Duodenal mucosa (tissue), 2 donors: ENCODE measurements at regions not wholly inside any gene's neighbourhood (a gene's known extent, or its start where the extent isn't known, plus 50 kb on each side); places are given as distances from the start of the nearest gene placed in this dataset.

Experiments used
- H3K27ac ChIP-seq: one replicate; pipeline ENCODE4 v1.7.0; 2013; ENCODE audit warnings: low read depth, low read length
- H3K27me3 ChIP-seq, 2 donors: one replicate each; pipeline ENCODE4 v1.7.0; 2013; ENCODE audit warnings: low read length in 2 of 2, control low read depth in 1 of 2; ENCODE audit not compliant: insufficient read depth in 2 of 2, control insufficient read depth in 1 of 2
- H3K36me3 ChIP-seq, 2 donors: one replicate each; pipeline ENCODE4 v1.7.0; 2013; ENCODE audit warnings: low read length in 2 of 2, control low read depth in 1 of 2; ENCODE audit not compliant: insufficient read depth in 2 of 2, control insufficient read depth in 1 of 2
- H3K4me1 ChIP-seq, 2 donors: one replicate each; pipeline ENCODE4 v1.7.0; 2013; ENCODE audit warnings: low read length in 2 of 2, control low read depth in 1 of 2; ENCODE audit not compliant: insufficient read depth in 2 of 2, control insufficient read depth in 1 of 2
- H3K4me3 ChIP-seq, 2 donors: one replicate each; pipeline ENCODE4 v1.7.0; 2013; ENCODE audit warnings: low read length in 2 of 2, low read depth in 1 of 2
- H3K9ac ChIP-seq, 2 donors: one replicate each; pipeline ENCODE4 v1.7.0; 2013; ENCODE audit warnings: low read length in 2 of 2, low read depth in 1 of 2
- H3K9me3 ChIP-seq, 2 donors: one replicate each; pipeline ENCODE4 v1.7.0; 2013; ENCODE audit warnings: low read length in 2 of 2, control low read depth in 1 of 2; ENCODE audit not compliant: control insufficient read depth in 1 of 2

DNA sequence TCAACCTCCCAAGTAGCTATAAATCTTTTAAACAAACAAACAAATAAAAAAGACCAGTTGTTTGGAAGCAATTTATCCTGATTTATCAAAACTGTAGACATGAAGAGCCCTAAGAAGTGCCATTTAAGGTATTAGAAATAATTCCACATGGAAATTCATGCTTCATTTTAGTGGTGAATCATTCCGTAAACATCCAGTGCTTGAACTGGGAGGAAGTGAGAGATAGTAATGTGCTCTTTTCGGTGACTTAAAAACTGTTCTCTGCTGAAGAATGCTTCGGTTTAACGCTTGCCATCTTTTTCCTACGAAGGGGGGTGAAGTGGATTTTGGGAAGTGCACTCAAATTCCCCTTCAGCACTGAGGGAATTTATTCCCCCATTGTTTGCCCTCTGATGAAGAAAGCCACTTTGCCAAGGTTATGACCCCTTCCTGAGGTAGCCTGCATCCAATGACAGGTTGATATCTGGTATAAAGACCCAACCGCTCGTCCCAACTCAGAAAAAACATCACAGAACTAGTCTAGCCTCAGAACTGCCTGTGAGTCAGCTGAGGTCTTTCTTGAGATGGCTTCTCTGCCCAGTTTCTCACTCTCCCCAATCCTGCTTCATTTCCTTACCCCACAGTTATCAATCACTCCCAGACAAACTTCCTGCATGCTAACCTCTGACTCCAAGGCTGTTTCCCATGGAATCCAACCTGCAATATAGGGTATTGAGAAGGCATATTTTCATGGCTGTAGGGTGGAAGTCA, 244.1 kb downstream of the AEBP2 start:
- H3K4me3 ChIP-seq = no peak overlapping the region
- no peaks in the 10 kb centered on the region for H3K27me3 ChIP-seq
- no peaks in the 10 kb centered on the region for H3K9me3 ChIP-seq
- H3K36me3 ChIP-seq = no peaks in the 10 kb centered on the region
- H3K9ac ChIP-seq = no peak overlapping the region
- no peaks in the 10 kb centered on the region for H3K4me1 ChIP-seq
- no peak overlapping the region for H3K27ac ChIP-seq

DNA sequence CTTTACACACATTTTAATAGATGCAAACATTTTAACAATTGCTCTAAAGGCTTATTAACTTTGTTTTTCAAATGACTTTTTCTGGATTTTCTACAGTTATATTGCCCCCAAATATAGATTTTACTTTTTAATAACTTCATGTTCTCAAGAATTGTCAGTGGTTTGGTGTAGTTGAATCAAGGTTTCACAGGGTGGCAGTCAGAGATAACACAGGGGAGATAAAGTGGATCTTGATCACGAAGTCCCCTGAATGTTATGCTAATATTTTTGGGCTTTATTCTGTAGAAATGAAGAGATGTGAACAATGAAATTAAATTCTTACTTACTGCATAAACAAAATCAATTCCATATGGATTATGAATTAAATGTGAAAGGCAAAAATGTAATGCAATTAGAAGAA, 248.1 kb downstream of the AEBP2 start:
- H3K4me3 ChIP-seq = no peak overlapping the region
- no peak overlapping the region for H3K27ac ChIP-seq
- H3K9ac ChIP-seq = no peak overlapping the region
- no peaks in the 10 kb centered on the region for H3K27me3 ChIP-seq
- no peaks in the 10 kb centered on the region for H3K9me3 ChIP-seq
- H3K4me1 ChIP-seq = peaks cover 0 to 4% of the 10 kb centered on the region in 2 donors
- H3K36me3 ChIP-seq = no peaks in the 10 kb centered on the region

DNA sequence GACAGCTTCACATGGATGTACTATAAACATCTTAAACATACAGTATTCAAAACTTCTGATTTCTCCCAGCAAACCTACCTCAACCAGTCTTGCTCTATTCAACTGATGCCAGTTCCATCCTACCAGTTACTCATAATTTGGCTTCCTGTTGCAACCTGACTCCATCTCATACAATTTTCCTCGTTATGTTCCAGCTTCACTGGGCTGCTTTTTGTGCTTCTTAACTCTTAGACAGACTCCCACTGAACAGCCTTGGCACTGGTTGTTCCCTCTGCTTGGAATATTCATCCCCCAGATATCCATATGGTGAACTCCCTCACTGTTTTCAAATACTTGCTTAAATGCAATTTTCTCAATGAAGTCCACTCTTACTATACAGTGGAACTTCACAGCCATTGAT, 249.2 kb downstream of the AEBP2 start:
- Histone ChIP-seq H3K27ac (no peak overlapping the region), H3K27me3 (no peaks in the 10 kb centered on the region), H3K36me3 (no peaks in the 10 kb centered on the region), H3K9ac (no peak overlapping the region), H3K9me3 (no peaks in the 10 kb centered on the region), H3K4me1 (peaks cover 0 to 4% of the 10 kb centered on the region in 2 donors), H3K4me3 (no peak overlapping the region)

DNA sequence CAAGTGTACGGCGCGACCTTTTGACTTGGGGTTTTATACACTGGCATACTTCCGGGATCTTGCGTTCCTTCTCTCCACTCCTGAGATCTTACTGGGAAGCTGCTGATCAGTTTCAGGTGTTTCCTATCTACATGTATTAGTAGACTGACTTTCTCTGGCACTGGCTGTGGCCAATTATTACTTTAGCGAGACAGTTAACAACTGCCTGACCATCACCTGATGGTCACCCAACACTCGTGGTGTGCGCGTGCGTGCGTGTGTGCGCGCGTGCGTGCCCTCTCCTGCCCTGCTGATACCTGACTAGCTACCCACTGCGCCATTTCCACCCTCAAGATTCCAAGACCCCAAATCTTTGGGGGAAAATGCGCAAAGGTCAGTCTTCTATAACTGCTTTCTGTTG, 249.9 kb downstream of the AEBP2 start:
- Histone ChIP-seq H3K9me3 (no peaks in the 10 kb centered on the region), H3K27me3 (no peaks in the 10 kb centered on the region), H3K4me1 (peaks cover 0 to 4% of the 10 kb centered on the region in 2 donors), H3K9ac (no peak overlapping the region), H3K36me3 (no peaks in the 10 kb centered on the region), H3K4me3 (no peak overlapping the region), H3K27ac (no peak overlapping the region)

DNA sequence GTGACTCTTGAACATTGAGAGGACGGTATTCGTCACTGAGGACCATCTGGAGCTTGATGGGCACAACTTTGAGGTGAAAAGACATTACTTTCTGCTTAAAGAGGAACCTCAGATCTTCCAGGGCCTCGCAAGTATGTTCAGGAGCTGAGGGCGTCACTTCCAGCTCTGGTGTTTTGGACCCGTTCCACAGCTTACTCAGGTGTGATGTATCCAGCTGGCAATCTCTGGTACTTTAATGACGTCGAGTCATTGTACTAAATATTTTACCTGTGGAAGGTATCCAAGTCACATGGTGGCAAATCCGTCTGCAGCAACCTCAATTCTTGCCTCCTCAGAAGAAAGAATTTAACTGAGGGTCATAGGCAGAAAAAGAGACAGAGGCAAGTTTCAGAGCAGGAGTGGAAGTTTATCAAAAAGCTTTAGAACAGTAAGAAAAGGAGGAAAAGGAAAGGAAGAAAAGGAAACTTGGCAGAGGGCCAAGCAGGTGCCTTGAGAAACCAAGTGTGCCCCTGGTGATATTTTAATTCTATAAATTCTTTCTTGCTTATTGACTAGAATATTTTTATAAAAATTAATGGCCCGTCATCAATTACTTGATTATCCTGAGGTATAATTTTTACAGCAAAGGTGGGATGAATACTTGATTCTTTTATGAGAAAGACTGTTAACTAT, 250.6 kb downstream of the AEBP2 start:
- no peak overlapping the region for H3K27ac ChIP-seq

DNA sequence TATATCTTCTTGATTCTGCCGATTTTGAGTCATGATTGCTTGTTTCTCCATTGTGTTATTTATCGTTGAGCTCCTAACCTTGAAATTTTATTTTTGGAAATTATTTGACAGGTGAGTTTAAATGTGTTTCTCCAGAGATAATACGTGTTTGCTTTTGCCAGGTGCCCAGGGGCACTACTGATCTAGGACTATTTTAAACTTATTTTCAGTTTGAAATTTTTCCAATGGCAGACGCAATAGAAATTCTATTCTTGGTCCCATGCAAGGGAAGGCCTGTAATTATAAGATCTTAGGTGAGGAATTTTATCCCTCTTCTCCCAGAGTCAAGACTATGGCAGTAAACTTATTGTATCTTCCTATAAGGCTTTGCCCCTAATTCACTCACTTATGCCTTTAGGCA, 252.8 kb downstream of the AEBP2 start:
- Histone ChIP-seq H3K36me3 (no peaks in the 10 kb centered on the region), H3K9me3 (no peaks in the 10 kb centered on the region), H3K9ac (no peak overlapping the region), H3K27me3 (no peaks in the 10 kb centered on the region), H3K27ac (no peak overlapping the region), H3K4me3 (no peak overlapping the region), H3K4me1 (peaks cover 0 to 4% of the 10 kb centered on the region in 2 donors)

More for the DNA sequence above, 250.6 kb downstream of the AEBP2 start:
- Histone ChIP-seq H3K27me3 (no peaks in the 10 kb centered on the region), H3K36me3 (no peaks in the 10 kb centered on the region), H3K4me1 (peaks cover 0 to 4% of the 10 kb centered on the region in 2 donors), H3K9ac (no peak overlapping the region), H3K9me3 (no peaks in the 10 kb centered on the region), H3K4me3 (no peak overlapping the region)

DNA sequence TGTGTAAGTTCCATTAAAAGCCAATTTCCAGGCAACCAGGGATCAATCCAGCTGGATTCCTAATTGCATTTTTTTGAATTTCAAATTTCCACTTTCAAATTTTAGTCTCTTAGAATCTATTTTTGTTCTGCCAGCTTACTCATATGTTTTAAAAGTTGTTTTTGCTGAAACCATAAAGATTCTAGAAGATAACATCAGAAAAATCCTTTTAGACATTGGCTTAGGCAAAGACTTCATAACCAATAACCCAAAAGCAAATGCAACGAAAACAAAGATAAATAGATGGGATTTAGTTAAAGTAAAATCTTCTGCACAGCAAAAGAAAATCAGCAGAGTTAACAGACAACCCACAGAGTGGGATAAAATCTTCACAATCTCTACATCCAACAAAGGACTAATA, 253.3 kb downstream of the AEBP2 start:
- Histone ChIP-seq H3K36me3 (no peaks in the 10 kb centered on the region), H3K4me1 (peaks cover 0 to 4% of the 10 kb centered on the region in 2 donors), H3K4me3 (no peak overlapping the region), H3K27me3 (no peaks in the 10 kb centered on the region), H3K27ac (no peak overlapping the region), H3K9ac (no peak overlapping the region), H3K9me3 (no peaks in the 10 kb centered on the region)

DNA sequence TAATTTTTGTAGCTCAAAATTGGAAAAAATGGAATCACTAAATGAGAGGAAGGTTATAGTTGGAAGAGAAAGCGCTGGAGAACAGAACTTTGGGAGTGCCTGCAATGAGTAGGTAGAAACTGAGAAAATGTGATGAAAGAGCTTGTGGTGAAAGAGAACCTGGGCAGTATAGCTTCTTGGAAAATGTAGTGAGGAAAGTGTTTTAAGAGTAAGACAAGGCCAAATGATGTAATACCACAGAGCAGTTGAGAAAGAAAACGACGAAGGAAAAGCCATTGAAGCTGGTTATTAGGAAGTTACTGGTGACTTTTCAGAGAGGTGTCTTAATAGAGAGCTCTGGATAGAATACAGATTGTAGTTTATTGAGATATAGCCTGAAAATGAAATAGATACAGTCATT, 255.3 kb downstream of the AEBP2 start:
- Histone ChIP-seq H3K4me3 (no peak overlapping the region), H3K27ac (no peak overlapping the region), H3K4me1 (peaks cover 0 to 3% of the 10 kb centered on the region in 2 donors), H3K9ac (no peak overlapping the region), H3K36me3 (no peaks in the 10 kb centered on the region), H3K9me3 (no peaks in the 10 kb centered on the region), H3K27me3 (no peaks in the 10 kb centered on the region)

DNA sequence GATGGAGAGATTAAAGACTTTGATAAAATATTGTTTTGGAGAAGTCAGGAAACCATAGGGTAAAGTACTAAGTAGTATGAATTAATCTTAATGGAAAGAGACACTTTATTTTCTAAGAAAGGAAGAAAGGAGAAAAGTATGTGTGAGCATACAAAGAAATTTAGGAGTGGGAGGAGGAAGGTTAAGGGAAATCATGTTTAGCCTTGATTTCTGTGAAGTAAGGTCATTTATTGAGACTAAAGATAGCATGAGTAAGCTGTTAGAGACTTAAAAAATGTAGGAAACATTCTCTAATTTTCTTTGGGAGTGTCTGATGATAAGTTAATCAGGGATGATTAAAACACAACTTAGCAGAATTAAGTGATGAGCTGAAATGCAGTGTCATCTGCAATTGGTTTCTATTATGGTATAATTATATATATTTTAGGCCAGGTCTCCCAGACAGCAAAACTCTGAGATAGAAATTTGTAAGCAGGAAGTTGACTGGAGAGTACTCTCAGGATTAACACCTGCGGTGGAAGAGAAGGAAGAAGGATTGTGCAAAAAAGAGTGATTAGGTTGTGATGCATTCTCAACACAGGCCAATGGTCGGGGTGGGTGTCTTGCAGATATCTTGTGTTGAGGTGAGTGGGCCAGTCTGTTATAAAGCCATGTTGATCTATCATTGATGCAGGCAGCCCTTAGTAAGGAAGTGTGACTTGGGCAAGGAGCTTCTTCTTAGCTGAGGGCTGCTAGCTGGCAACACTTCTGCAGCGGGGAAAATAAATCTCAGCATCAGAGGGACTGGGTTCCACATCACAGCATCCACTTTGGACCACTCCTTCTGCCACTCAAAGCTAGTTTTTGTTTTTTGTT, 256.2 kb downstream of the AEBP2 start:
- H3K9ac ChIP-seq = no peak overlapping the region
- H3K27me3 ChIP-seq = no peaks in the 10 kb centered on the region
- no peak overlapping the region for H3K4me3 ChIP-seq
- H3K9me3 ChIP-seq = peaks cover 0 to under 1% of the 10 kb centered on the region in 2 donors
- H3K27ac ChIP-seq = no peak overlapping the region
- H3K4me1 ChIP-seq = no peaks in the 10 kb centered on the region
- no peaks in the 10 kb centered on the region for H3K36me3 ChIP-seq

DNA sequence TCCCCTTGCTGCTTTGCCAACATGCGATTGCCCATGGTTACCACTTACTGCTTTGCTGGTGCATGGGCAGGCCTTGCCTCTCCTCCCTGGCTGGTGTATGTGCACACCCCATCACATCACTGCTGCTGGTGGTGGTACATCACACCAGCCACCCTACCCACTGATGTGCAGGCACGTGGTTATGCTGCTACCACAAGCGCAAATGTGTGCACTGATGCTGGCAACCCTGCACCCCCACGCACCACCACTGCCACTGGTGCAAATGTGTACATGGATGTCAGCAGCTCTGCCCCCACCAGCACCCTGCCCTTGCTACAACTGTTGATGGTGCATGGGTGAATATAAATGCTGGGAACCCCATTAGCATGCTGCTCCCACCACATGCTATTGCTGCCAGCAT, 261.7 kb downstream of the AEBP2 start:
- Histone ChIP-seq H3K27me3 (no peaks in the 10 kb centered on the region), H3K9ac (no peak overlapping the region)

More for the DNA sequence above, 261.7 kb downstream of the AEBP2 start:
- Histone ChIP-seq H3K4me1 (no peaks in the 10 kb centered on the region), H3K4me3 (no peak overlapping the region), H3K9me3 (peaks cover under 1 to 12% of the 10 kb centered on the region in 2 donors), H3K36me3 (no peaks in the 10 kb centered on the region), H3K27ac (no peak overlapping the region)
